GM19025 (cell line): ENCODE measurements at regions not wholly inside any gene's neighbourhood (a gene's known extent, or its start where the extent isn't known, plus 50 kb on each side); places are given as distances from the start of the nearest gene placed in this dataset.

Source experiments
- ATAC-seq: cut with Tn5 transposase; IDR thresholded peaks from one replicate; pipeline ENCODE4 v1.9.1; 2021; ENCODE audit warnings: mild to moderate bottlenecking, low read depth, moderate library complexity; ENCODE audit not compliant: unreplicated experiment

GRCh38 chr12:28872654-28873268 is 276.3 kb upstream of the FAR2 start:
- no peak for ATAC-seq

GRCh38 chr12:28874758-28875157 is 274.3 kb upstream of the FAR2 start:
- ATAC-seq, result no peak

- no peak for ATAC-seq
Observed at GRCh38 chr12:28876196-28876798, 272.8 kb upstream of the FAR2 start.

- no peak for ATAC-seq
Observed at GRCh38 chr12:28877854-28878253, 271.2 kb upstream of the FAR2 start.

GRCh38 chr12:28878629-28879028 is 270.4 kb upstream of the FAR2 start:
- no peak for ATAC-seq

GRCh38 chr12:28879379-28879778 is 269.7 kb upstream of the FAR2 start:
- ATAC-seq, result no peak

- ATAC-seq, result no peak
Observed at GRCh38 chr12:28882444-28882843, 266.6 kb upstream of the FAR2 start.

GRCh38 chr12:28883406-28883997 is 265.6 kb upstream of the FAR2 start:
- ATAC-seq, result no peak

GRCh38 chr12:28884904-28885679 is 264.0 kb upstream of the FAR2 start:
- ATAC-seq, result no peak

GRCh38 chr12:28885928-28886327 is 263.1 kb upstream of the FAR2 start:
- no peak for ATAC-seq

- ATAC-seq, result no peak
Observed at GRCh38 chr12:28887461-28887990, 261.6 kb upstream of the FAR2 start.

GRCh38 chr12:28890664-28891063 is 258.4 kb upstream of the FAR2 start:
- ATAC-seq, result no peak

- ATAC-seq, result no peak
Observed at GRCh38 chr12:28891126-28891525, 258.0 kb upstream of the FAR2 start.

- no peak for ATAC-seq
Observed at GRCh38 chr12:28893365-28893764, 255.7 kb upstream of the FAR2 start.

GRCh38 chr12:28893856-28894255 is 255.2 kb upstream of the FAR2 start:
- ATAC-seq, result no peak

GRCh38 chr12:28896421-28896820 is 252.7 kb upstream of the FAR2 start:
- ATAC-seq, result no peak

- ATAC-seq, result no peak
Observed at GRCh38 chr12:28898038-28898437, 251.0 kb upstream of the FAR2 start.

- ATAC-seq, result no peak
Observed at GRCh38 chr12:28899951-28900350, 249.1 kb upstream of the FAR2 start.

GRCh38 chr12:28905220-28905955 is 243.7 kb upstream of the FAR2 start:
- no peak for ATAC-seq

GRCh38 chr12:28908646-28909045 is 240.4 kb upstream of the FAR2 start:
- ATAC-seq, result no peak

- no peak for ATAC-seq
Observed at GRCh38 chr12:28909291-28909690, 239.8 kb upstream of the FAR2 start.
